ENCODE measurements at regions not wholly inside any gene's neighbourhood (a gene's known extent, or its start where the extent isn't known, plus 50 kb on each side); places are given as distances from the start of the nearest gene placed in this dataset.

DNA sequence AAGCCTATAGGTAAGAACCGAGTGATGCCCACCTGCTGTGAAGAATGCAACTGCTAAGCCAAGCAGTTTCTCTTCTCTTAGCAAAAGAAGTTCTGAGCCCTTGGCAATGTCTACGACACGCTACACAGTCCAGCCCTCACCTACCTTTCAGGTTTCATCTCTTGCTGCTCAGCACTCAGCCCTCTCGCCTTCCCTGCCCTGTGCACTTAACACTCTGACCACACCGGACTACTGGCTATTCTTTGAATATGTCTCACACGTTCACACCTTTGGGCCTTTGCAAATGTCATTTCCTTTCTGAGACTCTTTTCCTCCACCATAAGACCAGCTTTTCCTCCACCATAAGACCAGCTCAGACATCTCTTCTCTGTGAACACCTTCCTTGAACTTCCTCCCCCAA, 67.0 kb upstream of the ITGB1 start:
- no peak for TF ChIP-seq POLR2AphosphoS5 (IDR thresholded peaks at IDR 0.05; ENCODE audit: low read depth, low read length)
- TF ChIP-seq, protein P1, sequence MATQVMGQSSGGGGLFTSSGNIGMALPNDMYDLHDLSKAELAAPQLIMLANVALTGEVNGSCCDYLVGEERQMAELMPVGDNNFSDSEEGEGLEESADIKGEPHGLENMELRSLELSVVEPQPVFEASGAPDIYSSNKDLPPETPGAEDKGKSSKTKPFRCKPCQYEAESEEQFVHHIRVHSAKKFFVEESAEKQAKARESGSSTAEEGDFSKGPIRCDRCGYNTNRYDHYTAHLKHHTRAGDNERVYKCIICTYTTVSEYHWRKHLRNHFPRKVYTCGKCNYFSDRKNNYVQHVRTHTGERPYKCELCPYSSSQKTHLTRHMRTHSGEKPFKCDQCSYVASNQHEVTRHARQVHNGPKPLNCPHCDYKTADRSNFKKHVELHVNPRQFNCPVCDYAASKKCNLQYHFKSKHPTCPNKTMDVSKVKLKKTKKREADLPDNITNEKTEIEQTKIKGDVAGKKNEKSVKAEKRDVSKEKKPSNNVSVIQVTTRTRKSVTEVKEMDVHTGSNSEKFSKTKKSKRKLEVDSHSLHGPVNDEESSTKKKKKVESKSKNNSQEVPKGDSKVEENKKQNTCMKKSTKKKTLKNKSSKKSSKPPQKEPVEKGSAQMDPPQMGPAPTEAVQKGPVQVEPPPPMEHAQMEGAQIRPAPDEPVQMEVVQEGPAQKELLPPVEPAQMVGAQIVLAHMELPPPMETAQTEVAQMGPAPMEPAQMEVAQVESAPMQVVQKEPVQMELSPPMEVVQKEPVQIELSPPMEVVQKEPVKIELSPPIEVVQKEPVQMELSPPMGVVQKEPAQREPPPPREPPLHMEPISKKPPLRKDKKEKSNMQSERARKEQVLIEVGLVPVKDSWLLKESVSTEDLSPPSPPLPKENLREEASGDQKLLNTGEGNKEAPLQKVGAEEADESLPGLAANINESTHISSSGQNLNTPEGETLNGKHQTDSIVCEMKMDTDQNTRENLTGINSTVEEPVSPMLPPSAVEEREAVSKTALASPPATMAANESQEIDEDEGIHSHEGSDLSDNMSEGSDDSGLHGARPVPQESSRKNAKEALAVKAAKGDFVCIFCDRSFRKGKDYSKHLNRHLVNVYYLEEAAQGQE (IDR thresholded peaks at IDR 0.05; ENCODE audit: insufficient read depth in 1 of 2, low read depth in 2 of 2, low read length in 2 of 2) = no peak
- TF ChIP-seq FOXP2 (optimal IDR thresholded peaks at IDR 0.05; ENCODE audit: borderline replicate concordance, extremely low read depth, extremely low read length, insufficient read depth) = no peak
- TF ChIP-seq SIN3A (IDR thresholded peaks at IDR 0.05; ENCODE audit: borderline replicate concordance, insufficient read depth, low read length) = no peak

DNA sequence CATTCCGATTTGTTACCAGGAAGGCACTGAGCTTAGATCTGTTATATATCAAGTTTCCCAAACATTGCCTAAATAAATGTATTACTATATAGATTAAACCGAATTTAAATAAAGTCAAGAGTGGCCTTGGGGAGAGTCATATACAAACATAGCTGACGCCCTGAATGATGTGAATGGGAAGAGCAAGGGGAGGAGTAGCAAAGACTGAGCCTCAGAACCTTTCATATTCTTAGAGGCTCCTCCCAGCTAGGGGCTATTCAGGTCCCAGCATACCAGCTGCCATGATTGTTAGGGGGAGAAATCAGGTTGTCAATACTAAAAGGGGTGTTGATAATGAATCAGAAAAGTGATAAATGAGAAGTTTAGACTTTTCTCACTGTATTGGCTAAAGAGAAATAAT, 64.7 kb upstream of the ITGB1 start:
- TF ChIP-seq POLR2AphosphoS5 (IDR thresholded peaks at IDR 0.05; ENCODE audit: low read depth, low read length) (no peak), FOXP2 (optimal IDR thresholded peaks at IDR 0.05; ENCODE audit: borderline replicate concordance, extremely low read depth, extremely low read length, insufficient read depth) (no peak), SIN3A (IDR thresholded peaks at IDR 0.05; ENCODE audit: borderline replicate concordance, insufficient read depth, low read length) (no peak), TAF1 (IDR thresholded peaks at IDR 0.05; ENCODE audit: borderline replicate concordance, insufficient read depth, low read length) (no peak)
- TF ChIP-seq, protein P1 (IDR thresholded peaks at IDR 0.05; ENCODE audit: insufficient read depth in 1 of 2, low read depth in 2 of 2, low read length in 2 of 2) = no peak

DNA sequence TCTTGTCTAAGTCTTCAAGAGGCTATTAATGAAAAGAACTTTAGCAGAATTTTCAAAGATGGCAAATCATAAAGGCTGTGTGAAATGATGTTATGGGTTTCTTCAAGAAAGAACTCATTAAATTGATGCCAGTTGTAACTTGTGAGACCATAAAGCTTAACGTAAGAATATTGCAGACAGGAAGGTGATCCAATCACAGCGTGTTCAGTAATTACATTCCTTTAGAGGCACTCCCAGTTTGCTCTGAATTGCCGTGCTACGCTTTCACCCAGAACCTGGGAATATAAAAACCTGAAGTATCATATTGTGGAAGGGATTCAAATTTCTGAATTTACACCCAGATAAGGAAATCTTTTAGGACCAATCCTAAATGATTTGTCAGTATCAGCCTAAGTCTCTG, 64.1 kb upstream of the ITGB1 start:
- TF ChIP-seq, protein P1 (IDR thresholded peaks at IDR 0.05; ENCODE audit: insufficient read depth in 1 of 2, low read depth in 2 of 2, low read length in 2 of 2) = no peak
- no peak for TF ChIP-seq FOXP2 (optimal IDR thresholded peaks at IDR 0.05; ENCODE audit: borderline replicate concordance, extremely low read depth, extremely low read length, insufficient read depth)
- no peak for TF ChIP-seq SIN3A (IDR thresholded peaks at IDR 0.05; ENCODE audit: borderline replicate concordance, insufficient read depth, low read length)
- TF ChIP-seq TAF1 (IDR thresholded peaks at IDR 0.05; ENCODE audit: borderline replicate concordance, insufficient read depth, low read length) = no peak
- TF ChIP-seq POLR2AphosphoS5 (IDR thresholded peaks at IDR 0.05; ENCODE audit: low read depth, low read length) = no peak

DNA sequence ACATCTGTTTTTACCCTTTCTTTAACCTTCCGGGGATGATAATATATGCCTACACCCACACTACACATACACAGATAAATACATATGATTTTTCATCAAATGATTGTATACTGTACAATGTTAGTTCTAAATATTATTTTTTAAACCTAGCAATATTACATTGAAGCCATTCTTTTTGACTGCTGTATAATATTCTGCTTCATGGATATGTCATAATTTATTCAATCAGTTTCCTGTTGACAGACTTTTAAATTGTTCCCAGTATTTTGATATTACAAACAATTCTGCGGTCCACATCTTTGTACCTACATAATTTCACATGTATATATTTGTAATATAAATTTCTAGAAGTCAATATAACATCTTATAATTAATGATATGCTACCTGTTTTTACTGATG, 59.0 kb upstream of the ITGB1 start:
- no peak for TF ChIP-seq TAF1 (IDR thresholded peaks at IDR 0.05; ENCODE audit: borderline replicate concordance, insufficient read depth, low read length)
- TF ChIP-seq, protein P1 (IDR thresholded peaks at IDR 0.05; ENCODE audit: insufficient read depth in 1 of 2, low read depth in 2 of 2, low read length in 2 of 2) = no peak
- no peak for TF ChIP-seq FOXP2 (optimal IDR thresholded peaks at IDR 0.05; ENCODE audit: borderline replicate concordance, extremely low read depth, extremely low read length, insufficient read depth)
- no peak for TF ChIP-seq POLR2AphosphoS5 (IDR thresholded peaks at IDR 0.05; ENCODE audit: low read depth, low read length)
- no peak for TF ChIP-seq SIN3A (IDR thresholded peaks at IDR 0.05; ENCODE audit: borderline replicate concordance, insufficient read depth, low read length)
